Lung microvascular endothelial cell (primary cell): ENCODE measurements at regions not wholly inside any gene's neighbourhood (a gene's known extent, or its start where the extent isn't known, plus 50 kb on each side); places are given as distances from the start of the nearest gene placed in this dataset.

Experiments
- DNase-seq, 2 donors: peaks; one replicate each; pipeline versions ENCODE4 v3.0.0 to v3.0.0-alpha.2; 2010; ENCODE audit warnings: low read depth in 2 of 2

GRCh38 chr13:59479629-59480028 lies 684.1 kb downstream of the DIAPH3 start:
- DNase-seq = peak in 1 of 2 donors; percentile 22

DNA sequence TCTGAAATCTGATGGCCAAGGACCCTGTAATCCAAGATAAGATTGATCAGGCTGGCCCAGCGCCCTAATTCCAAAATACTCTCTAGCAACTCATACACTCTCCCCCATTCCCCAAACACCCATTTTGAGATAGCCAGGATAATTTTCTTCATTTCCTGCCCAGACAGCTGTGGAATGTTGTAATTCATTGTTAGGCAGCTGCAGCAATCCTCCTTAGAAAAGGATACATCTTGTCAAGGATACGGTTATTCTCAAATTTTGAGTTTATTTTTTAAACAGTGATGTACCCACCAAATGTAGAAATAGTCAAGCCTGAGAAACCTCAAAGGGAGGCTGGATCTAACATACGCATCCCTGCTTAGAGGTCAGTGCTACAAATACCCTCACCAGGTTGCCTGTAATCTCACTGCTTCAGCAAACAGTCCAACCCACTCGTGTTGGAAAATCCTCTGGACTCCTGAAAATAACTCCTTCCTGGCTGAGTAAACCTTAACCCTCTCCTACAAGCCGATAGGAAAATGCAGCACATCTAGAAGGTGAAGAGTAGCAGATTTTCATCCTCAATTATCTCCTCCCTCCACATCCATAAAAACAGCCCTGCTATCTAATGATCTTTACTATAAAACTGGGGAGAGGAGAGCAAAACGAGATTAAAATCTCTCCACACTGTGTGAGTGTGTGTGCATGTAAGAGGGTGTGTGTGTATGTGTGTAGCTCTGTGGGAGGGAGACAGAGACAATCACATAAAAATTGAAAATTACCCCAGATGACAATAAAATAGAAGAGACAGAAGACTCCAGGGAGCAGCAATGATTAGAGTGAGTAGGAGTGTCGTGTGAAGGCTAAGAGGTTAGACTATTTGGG lies 683.1 kb downstream of the DIAPH3 start:
- peak in 1 of 2 donors; percentile 43 for DNase-seq

DNA sequence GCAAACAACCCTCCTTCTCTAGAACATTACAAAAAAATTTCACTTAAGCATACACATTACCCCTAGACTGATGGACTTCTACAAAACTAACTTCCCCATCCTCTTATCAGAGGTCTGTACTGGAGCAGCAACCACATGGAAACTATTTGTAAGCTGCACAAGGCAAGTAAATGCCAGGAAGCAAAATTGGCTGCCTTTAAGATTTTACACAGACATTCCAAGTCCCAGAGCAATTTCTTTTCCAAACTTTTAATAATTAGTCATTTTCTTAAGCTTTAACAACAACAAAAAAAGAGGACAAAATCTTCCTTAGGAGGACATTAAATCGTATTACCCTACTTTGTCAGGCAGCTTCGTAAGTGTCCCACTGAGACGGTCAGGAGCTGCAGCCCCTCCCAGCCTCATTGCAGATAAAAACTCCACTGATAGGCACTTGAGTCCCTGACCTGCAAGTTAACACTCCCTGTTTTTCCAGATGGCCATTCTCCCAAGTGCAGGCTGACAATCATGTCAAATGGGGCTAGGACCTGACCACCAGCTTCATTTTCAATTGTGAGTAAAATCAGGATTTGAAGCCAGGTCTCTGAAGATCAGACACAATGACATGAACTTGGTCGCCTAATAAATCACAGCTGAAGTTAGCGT lies 680.1 kb downstream of the DIAPH3 start:
- peak in 1 of 2 donors; percentile 20 for DNase-seq

DNA sequence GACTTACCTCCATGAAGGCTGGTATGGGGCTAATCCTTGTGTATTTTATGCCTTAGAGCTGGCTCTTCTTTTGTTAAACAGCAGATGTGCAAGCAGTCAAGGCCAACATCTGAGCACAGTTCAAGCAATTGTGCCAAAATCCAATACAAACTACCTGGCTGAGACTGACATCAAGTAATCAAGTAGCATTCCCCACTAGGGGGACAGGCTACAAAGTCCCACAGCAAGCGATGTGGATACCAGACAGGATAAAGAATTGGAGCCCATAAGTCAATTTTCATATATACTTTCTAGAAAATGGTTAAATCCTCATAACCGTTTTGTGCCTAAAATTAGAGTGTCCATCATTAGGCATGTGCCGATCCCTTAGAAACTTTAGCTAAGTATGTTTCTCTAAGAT lies 675.8 kb downstream of the DIAPH3 start:
- DNase-seq = no peak

GRCh38 chr13:59488436-59488835 lies 675.3 kb downstream of the DIAPH3 start:
- DNase-seq = peak in 1 of 2 donors; percentile 40

DNA sequence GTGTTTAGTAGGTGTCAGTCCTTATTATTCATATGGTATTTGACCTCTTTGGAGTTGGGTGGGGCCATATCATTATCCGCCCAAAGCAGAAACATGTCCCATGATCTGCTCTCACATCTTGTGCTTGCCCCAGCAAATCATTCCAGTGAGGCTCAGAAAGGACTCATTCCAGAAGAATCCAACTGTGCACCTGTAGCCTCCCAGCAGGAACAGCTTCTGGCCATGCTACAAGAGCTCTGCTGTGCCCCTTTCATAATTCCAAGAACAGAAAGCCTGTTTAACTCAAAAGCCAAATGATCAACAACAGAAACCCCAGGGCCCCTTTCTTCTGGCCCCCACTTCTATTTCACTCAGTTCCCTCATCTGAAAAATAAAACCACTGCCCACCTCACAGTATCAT lies 673.1 kb downstream of the DIAPH3 start:
- DNase-seq = no peak

GRCh38 chr13:59492030-59492636 lies 671.6 kb downstream of the DIAPH3 start:
- DNase-seq = peak in 1 of 2 donors; percentile 60

DNA sequence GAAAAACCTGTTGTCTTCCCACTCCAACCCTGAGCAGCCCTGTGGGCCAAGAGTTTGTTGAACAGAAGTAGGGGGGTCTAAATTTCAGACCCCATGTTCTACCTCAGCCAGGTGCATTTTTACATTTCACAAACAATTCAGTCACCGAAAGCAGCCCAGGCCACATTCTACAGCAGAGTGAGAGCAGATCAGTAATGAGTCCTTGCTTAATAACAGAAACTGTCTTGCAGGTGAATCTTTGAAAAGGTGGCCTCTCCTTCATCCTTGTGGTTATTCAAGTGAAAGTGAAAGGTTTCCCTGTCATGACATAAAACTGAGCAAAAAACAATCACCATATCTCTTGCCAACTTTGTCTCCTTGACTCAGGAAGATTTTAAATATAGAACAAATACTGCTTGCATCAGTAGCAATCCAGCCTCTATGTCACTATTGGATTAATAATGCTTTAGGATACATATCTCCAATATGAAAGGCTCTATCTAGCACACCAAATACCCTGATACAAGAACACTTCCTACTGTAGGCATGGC lies 670.2 kb downstream of the DIAPH3 start:
- DNase-seq = peak; percentile 38 to 68

GRCh38 chr13:59494151-59494550 lies 669.6 kb downstream of the DIAPH3 start:
- peak in 1 of 2 donors; percentile 37 for DNase-seq

DNA sequence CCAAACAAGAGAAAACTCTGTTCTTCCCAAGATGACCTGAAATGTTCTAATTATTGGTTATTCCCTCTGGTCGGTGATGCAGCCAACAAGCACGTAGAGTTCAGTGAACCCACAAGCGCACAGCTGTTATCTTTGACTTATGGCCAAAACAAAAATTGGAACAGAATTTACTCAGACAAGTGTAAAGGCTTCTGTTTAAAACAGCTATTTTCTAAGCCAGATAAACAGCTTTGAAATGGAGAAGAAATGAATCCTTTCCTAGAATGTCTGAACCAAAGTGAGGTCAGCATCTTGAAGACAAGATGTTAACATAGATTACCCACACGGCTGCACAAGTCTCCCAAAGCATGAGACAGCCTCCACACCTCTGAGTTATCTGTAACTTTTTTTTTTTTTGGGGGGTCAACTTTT lies 669.2 kb downstream of the DIAPH3 start:
- DNase-seq = peak; percentile 89 to 90

- DNase-seq = no peak
Observed at GRCh38 chr13:59495299-59495698, 668.4 kb downstream of the DIAPH3 start.

GRCh38 chr13:59495936-59496512 lies 667.7 kb downstream of the DIAPH3 start:
- DNase-seq = no peak

DNA sequence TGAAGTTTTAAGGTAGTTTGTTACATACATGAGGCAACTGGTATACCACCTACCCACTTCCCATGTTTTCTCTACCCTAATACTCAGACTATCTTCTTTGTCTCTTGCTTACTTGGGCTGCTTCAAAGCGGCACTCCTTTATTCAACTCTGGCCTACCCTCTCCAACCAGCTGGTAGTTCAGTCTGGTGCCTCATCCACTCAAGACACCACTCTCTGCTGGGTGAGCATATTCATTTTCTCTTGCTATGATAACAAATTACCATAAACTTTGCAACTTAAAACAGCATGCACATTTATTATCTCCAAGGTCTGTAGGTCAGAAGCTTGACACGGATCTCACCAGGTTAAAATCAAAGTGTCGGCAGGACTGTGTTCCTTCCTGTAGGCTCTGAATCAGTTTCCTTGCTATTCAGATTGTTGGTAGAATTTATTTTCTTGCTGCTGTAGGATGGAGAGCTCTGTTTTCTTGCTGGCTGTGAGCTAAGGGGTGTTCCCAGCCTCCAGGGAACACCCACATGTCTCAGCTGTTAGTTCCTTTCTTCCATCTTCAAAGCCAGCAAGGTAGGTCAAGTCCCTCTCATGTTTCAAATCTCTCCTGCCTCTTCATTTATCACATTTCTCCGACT lies 666.0 kb downstream of the DIAPH3 start:
- DNase-seq = peak in 1 of 2 donors; percentile 82

DNA sequence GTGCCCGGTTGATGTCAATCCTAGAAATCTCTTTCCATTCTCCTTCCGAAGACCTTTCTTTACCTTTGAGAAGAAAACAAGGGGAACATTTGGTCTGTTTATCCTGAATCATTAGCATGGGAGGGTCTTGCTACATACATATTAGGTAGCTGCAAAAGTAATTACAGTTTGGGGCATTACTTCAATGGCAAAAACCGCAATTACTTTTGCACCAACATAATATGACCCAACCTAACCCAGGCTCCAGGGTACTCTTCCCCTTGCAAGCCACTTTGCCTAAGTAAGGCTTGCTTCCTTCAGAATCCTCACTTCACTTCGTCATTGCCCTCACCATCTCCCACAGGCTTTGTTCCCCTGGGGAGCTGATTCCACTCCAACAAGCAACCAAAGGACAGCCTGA lies 662.7 kb downstream of the DIAPH3 start:
- no peak for DNase-seq

DNA sequence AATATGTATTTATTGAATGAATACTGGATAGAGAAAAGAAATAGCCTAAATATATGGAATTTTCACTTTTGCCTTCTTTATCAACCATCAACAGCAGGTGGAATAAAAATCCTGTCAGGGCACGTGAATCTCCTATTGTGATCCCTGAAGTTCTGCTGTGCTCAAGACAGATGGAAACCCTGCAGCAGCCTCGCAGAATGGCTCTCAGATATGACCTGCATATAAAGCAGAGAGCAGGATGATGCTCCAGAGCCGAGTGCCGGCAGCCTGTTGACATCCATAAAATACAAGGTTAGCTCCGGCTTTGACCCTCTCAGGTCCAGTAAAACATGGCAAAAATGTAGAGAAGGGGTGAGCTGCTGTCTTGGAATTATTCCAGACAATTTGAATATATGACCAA lies 659.3 kb downstream of the DIAPH3 start:
- no peak for DNase-seq

GRCh38 chr13:59510386-59510785 lies 653.3 kb downstream of the DIAPH3 start:
- DNase-seq = no peak

DNA sequence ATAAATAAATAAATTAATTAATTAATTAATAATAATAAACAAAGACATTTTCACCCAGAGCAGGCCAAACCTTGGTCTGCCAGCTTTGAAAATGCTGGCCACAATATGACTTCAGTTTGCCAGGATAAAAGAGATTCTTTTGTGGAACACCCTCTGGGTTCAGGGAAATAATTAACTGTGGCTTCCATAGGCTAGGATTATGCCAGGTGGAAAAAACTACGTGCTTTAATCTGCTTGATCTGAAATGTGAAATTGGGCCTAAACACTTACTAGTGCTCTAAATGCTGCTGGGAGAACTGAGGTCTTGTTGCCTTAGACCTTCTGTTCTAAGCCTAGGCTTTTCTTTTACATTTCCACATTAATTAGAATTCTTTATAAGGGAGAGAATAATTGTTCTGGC lies 650.0 kb downstream of the DIAPH3 start:
- DNase-seq = no peak

DNA sequence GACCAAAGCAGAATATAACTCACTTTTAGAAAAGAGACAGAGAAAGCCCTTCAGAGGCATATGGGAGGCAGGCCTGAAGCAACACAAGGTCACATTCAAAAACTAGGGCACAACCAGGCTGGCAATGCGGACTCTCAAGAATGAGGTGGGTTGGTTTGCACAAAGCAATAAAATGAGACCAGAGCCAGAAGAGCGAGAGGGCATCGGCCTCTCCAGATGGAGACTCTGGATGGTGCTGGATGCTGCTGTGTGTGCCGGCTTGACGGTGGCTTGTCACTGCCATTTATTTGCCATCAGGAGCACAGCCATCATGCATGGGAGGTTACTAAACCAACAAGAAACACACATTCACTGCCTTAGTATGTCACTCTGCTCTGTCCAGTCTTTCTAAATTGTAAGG lies 649.4 kb downstream of the DIAPH3 start:
- DNase-seq = no peak

GRCh38 chr13:59519819-59520218 lies 643.9 kb downstream of the DIAPH3 start:
- no peak for DNase-seq

GRCh38 chr13:59521549-59521948 lies 642.2 kb downstream of the DIAPH3 start:
- DNase-seq = no peak

DNA sequence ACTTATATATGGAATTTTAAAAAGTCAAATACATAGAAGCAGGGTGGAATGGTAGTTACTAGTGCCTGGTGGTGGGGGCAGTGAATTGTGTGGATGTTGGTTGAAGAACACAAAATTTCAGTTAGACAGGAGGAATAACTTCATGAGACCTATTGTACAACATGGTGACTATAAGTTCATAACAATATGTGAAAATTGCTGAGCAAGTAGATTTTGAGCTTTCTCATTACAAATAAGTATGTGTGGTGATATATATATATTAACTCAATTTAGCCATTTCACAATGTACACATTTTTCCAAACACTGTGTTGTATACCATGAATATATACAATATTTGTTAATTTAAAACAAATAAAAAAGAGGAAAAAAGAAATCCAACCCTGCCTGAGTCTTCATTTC lies 641.1 kb downstream of the DIAPH3 start:
- DNase-seq = no peak
